ENCODE measurements at regions not wholly inside any gene's neighbourhood (a gene's known extent, or its start where the extent isn't known, plus 50 kb on each side); places are given as distances from the start of the nearest gene placed in this dataset.
"Not testable (repeated sequence)": the region's sequence is repeated elsewhere in the genome, so short reads cannot be mapped to it uniquely, and the experiment has no call there.

DNA sequence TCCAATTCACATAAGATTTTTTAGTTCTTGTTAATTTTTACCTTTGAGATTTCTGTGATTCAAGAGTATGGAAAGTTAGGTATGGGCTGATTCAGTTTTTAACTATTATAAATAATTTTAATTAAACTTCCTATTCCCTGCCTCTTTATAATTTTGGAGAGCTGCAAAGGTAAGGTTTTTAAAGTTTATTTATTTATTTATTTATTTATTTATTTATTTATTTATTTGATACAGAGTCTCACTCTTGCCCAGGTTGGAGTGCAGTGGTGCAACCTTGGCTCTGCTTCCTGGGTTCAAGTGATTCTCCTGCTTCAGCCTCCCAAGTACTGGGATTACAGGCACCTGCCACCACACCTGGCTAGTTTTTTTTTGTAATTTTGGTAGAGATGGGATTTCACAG, 215.5 kb upstream of the FIGN start:
- H3K4me1 Mint-ChIP-seq (ENCODE audit: low read depth), result no peaks in the 10 kb centered on the region
- H3K36me3 Mint-ChIP-seq (ENCODE audit: low read depth), result no peaks in the 10 kb centered on the region
- DNase-seq (no peak), ATAC-seq (no peak)
- POLR2A ChIA-PET, result no interaction called here
- no peak overlapping the region for H3K4me3 Mint-ChIP-seq
- H3K27ac Mint-ChIP-seq, result no peak overlapping the region
- H3K9me3 Mint-ChIP-seq (ENCODE audit: insufficient read depth), result peaks cover 3% of the 10 kb centered on the region
- no peaks in the 10 kb centered on the region for H3K27me3 Mint-ChIP-seq (ENCODE audit: low read depth)
- CTCF ChIA-PET, result no interaction called here

DNA sequence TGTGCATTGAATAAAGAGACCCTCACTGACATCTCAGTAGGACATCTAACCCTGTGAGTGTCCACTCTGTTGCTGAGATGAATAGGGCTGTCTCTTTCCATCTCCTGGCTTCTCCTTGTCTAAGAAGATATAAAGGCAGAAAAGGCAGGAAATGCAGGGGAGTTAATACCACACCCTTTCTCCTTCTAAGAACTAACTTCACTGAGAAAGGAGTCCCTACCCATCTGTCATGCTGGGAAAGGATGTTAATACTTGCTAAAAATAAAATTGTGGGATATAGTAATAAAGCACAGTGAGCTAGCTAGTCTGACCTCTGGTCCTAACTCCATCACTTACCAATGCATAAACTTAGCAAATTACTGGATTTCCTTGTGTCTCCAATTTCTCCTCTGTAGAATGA, 213.9 kb upstream of the FIGN start:
- H3K27me3 Mint-ChIP-seq (ENCODE audit: low read depth), result no peaks in the 10 kb centered on the region
- ChIA-PET CTCF (no interaction called here), POLR2A (no interaction called here)
- H3K4me1 Mint-ChIP-seq (ENCODE audit: low read depth), result no peaks in the 10 kb centered on the region
- no peak overlapping the region for H3K27ac Mint-ChIP-seq
- H3K9me3 Mint-ChIP-seq (ENCODE audit: insufficient read depth), result peaks cover 3% of the 10 kb centered on the region
- H3K36me3 Mint-ChIP-seq (ENCODE audit: low read depth), result no peaks in the 10 kb centered on the region
- no peak overlapping the region for H3K4me3 Mint-ChIP-seq
- DNase-seq (no peak), ATAC-seq (no peak)

DNA sequence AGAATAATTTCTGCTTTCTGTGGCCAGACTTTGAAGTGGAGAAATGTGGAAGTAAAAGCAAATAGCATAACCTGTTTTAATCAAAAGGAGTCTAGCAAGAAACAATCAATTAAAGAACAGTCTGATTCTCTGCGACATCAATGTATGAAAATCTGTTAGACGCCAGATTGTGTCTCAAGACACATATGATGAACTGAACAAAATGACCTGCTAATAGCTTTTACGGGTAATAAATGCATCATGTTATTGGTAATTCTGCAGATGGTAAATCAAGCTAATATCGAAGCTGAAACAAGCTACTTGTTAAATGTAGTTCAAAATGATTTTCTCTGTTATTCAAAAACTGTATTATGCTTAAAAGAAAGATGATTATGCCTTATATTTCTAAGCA, 208.5 kb upstream of the FIGN start:
- Mint-ChIP-seq H3K9me3 (ENCODE audit: insufficient read depth) (peaks cover 6% of the 10 kb centered on the region), H3K4me3 (no peak overlapping the region), H3K27ac (no peak overlapping the region), H3K4me1 (ENCODE audit: low read depth) (no peaks in the 10 kb centered on the region), H3K27me3 (ENCODE audit: low read depth) (no peaks in the 10 kb centered on the region), H3K36me3 (ENCODE audit: low read depth) (no peaks in the 10 kb centered on the region)
- DNase-seq, result no peak
- CTCF ChIA-PET, result no interaction called here
- POLR2A ChIA-PET, result no interaction called here
- ATAC-seq, result no peak

DNA sequence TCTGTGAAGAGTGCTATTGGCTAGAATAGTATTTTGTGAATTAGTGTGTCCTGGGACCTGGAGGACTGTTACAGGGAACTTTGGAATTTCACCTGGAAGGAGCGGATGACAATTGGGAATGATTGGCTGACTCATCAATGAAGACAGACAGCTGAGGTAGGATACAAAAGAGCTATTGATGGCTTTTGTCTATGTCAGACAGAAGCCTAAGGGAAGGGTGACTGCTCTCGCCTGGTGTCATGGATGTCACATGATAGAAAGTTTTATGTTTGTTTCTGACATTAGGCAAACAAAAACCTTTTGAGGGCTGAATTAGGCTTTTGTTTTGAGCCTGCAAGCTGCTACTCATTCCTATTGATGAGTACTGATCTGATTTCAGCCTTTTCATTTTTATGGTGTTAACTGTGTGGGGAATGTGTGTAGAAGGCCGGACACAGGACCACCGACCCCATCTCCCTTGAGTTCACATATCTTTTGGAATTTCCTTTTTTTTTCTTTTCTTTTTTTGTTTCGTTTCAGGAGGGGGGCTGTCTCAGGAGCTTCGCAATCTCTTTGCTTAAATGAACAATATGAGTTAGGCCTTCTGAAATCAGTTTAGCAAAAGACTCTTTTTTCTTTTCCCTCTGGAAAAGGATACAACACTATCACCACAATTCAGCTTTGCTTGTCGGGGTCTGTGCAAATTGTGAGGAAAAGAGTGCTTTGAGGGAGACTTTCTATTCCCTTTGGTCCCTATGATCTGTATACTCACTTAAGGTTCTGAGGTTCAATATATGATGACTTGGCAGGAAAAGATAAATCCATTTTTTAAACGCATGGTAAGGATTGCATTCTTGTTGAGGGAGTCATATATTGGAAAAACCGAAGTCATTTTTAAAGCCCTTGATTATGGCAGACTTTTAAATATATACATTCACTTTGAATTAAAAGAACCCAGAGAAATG, 207.9 kb upstream of the FIGN start:
- H3K4me1 Mint-ChIP-seq (ENCODE audit: low read depth), result no peaks in the 10 kb centered on the region
- DNase-seq (no peak), ATAC-seq (no peak)
- ChIA-PET POLR2A (no interaction called here), CTCF (no interaction called here)
- H3K27me3 Mint-ChIP-seq (ENCODE audit: low read depth), result no peaks in the 10 kb centered on the region
- no peaks in the 10 kb centered on the region for H3K36me3 Mint-ChIP-seq (ENCODE audit: low read depth)
- no peak overlapping the region for H3K4me3 Mint-ChIP-seq
- peaks cover 6% of the 10 kb centered on the region for H3K9me3 Mint-ChIP-seq (ENCODE audit: insufficient read depth)
- no peak overlapping the region for H3K27ac Mint-ChIP-seq

DNA sequence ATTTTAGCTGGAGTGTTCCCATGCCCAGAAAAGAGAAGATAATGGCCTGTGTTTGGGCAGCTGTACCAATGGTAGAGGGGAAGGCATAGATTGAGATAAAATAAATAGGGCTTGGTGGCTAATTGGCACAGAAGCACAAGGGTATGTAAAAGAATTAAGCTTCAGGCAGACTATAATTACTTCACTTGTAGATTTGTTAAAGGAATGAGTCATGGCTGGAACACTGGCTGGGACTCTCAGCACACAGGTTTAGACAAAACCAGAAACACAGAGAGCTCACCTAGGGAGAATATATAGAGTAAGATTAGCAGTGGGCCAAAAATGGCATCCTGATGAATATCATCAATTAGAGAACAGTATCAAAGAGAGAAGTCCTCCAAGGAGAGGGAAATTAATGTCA, 198.3 kb upstream of the FIGN start:
- no peaks in the 10 kb centered on the region for H3K9me3 Mint-ChIP-seq (ENCODE audit: insufficient read depth)
- CTCF ChIA-PET, result no interaction called here

DNA sequence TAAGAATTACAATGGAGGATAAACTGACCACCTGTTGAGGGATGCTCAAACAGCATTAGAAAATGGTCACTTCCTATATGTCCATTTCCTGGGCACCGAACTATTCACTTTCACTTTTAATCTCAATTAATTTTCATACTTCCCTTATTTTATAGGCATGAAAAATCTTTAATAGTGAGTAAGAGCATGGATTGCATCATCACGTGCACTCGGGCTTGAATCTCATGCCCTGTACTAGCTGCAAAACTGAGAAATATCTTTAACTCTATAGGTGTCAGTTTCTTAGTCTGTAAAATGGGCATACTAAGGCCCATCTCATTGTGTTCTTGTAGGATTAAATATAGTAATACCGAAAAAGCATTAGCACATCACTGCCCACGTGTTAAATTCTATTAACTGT, 183.9 kb upstream of the FIGN start:
- DNase-seq (no peak), ATAC-seq (no peak)
- CTCF ChIA-PET, result no interaction called here
- no peak overlapping the region for H3K4me3 Mint-ChIP-seq
- H3K36me3 Mint-ChIP-seq (ENCODE audit: low read depth), result no peaks in the 10 kb centered on the region
- H3K9me3 Mint-ChIP-seq (ENCODE audit: insufficient read depth), result peaks cover 5% of the 10 kb centered on the region
- POLR2A ChIA-PET, result no interaction called here
- H3K4me1 Mint-ChIP-seq (ENCODE audit: low read depth), result no peaks in the 10 kb centered on the region
- no peak overlapping the region for H3K27ac Mint-ChIP-seq
- H3K27me3 Mint-ChIP-seq (ENCODE audit: low read depth), result no peaks in the 10 kb centered on the region

More for the DNA sequence above, 198.3 kb upstream of the FIGN start:
- POLR2A ChIA-PET, result no interaction called here
- H3K4me1 Mint-ChIP-seq (ENCODE audit: low read depth), result no peaks in the 10 kb centered on the region
- no peak overlapping the region for H3K27ac Mint-ChIP-seq
- H3K4me3 Mint-ChIP-seq, result no peak overlapping the region
- ATAC-seq (no peak), DNase-seq (no peak)
- H3K27me3 Mint-ChIP-seq (ENCODE audit: low read depth), result no peaks in the 10 kb centered on the region
- no peaks in the 10 kb centered on the region for H3K36me3 Mint-ChIP-seq (ENCODE audit: low read depth)

DNA sequence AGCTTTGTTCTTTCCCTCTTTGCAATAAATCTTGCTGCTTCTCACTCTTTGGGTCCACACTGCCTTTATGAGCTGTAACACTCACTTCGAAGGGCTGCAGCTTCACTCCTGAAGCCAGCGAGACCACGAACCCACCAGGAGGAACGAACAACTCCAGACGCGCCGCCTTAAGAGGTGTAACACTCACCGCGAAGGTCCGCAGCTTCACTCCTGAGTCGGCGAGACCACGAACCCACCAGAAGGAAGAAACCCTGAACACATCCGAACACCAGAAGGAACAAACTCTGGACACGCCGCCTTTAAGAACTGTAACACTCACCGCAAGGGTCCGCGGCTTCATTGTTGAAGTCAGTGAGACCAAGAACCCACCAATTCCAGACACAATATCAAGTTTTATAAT, 178.7 kb upstream of the FIGN start:
- H3K36me3 Mint-ChIP-seq (ENCODE audit: low read depth); H3K4me1 Mint-ChIP-seq (ENCODE audit: low read depth); DNase-seq; H3K4me3 Mint-ChIP-seq; POLR2A ChIA-PET; ATAC-seq; H3K27me3 Mint-ChIP-seq (ENCODE audit: low read depth); H3K27ac Mint-ChIP-seq; CTCF ChIA-PET: not testable (repeated sequence)
- peaks cover 14% of the 10 kb centered on the region for H3K9me3 Mint-ChIP-seq (ENCODE audit: insufficient read depth)

DNA sequence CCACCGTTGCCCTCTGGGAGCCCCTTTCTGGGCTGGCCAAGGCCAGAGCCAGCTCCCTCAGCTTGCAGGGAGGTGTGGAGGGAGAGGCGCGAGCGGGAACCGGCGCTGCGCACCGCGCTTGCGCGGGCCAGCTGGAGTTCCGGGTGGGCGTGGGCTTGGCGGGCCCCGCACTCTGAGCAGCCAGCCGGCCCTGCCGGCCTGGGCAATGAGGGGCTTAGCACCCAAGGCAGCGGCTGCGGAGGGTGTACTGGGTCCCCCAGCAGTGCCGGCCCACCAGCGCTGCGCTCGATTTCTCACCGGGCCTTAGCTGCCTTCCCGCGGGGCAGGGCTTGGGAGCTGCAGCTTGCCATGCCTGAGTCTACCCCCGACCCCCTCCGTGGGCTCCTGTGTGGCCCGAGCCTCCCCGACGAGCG, 177.7 kb upstream of the FIGN start:
- H3K4me3 Mint-ChIP-seq; H3K27ac Mint-ChIP-seq; POLR2A ChIA-PET; ATAC-seq; H3K4me1 Mint-ChIP-seq (ENCODE audit: low read depth); H3K36me3 Mint-ChIP-seq (ENCODE audit: low read depth); H3K27me3 Mint-ChIP-seq (ENCODE audit: low read depth); DNase-seq; CTCF ChIA-PET: not testable (repeated sequence)
- peaks cover 14% of the 10 kb centered on the region for H3K9me3 Mint-ChIP-seq (ENCODE audit: insufficient read depth)

DNA sequence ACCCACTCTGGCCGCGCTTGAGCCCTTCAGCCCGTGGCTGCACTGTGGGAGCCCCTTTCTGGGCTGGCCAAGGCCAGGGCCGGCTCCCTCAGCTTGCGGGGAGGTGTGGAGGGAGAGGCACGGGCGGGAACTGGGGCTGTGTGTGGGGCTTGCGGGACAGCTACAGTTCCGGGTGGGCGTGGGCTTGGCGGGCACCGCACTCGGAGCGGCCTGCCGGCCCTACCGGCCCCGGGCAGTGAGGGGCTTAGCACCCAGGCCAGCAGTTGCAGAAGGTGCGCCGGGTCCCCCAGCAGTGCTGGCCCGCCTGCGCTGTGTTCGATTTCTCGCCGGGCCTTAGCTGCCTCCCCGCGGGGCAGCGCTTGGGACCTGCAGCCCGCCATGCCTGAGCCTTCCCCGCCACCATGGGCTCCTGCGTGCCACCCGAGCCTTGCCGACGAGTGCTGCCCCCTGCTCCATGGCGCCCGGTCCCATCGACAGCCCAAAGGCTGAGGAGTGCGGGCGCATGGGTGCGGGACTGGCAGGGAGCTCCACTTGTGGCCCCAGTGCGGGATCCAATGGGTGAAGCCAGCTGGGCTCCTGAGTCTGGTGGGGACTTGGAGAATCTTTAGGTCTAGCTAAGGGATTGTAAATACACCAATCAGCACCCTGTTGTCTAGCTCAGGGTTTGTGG, 173.7 kb upstream of the FIGN start:
- no peak for DNase-seq
- H3K27me3 Mint-ChIP-seq (ENCODE audit: low read depth), result no peaks in the 10 kb centered on the region

DNA sequence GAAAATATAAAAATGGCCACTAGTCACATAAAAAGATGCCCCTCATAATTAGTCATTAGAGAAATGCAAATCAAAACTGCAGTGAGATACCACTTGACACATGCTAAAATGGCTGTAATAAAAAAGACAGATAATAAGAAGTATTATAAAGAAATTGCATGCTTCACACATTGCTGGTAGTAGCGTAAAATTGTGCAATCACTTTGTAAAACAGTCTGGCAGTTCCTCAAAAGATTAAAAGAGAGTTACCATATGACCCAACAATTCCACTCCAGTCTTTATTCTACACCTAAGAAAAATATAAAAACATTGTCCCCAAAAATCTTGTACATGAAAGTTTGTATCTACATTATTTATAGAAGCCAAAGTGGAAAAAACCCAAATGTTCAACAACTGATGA, 170.6 kb upstream of the FIGN start:
- DNase-seq, result no peak
- Mint-ChIP-seq H3K36me3 (ENCODE audit: low read depth) (no peaks in the 10 kb centered on the region), H3K27me3 (ENCODE audit: low read depth) (no peaks in the 10 kb centered on the region), H3K27ac (no peak overlapping the region), H3K4me3 (no peak overlapping the region), H3K9me3 (ENCODE audit: insufficient read depth) (peaks cover 3% of the 10 kb centered on the region), H3K4me1 (ENCODE audit: low read depth) (no peaks in the 10 kb centered on the region)
- CTCF ChIA-PET, result no interaction called here
- POLR2A ChIA-PET, result no interaction called here
- ATAC-seq, result no peak

More for the DNA sequence above, 173.7 kb upstream of the FIGN start:
- Mint-ChIP-seq H3K4me1 (ENCODE audit: low read depth) (no peaks in the 10 kb centered on the region), H3K36me3 (ENCODE audit: low read depth) (no peaks in the 10 kb centered on the region), H3K27ac (no peak overlapping the region), H3K4me3 (no peak overlapping the region), H3K9me3 (ENCODE audit: insufficient read depth) (peaks cover 7% of the 10 kb centered on the region)
- no peak for ATAC-seq
- ChIA-PET CTCF (no interaction called here), POLR2A (no interaction called here)

DNA sequence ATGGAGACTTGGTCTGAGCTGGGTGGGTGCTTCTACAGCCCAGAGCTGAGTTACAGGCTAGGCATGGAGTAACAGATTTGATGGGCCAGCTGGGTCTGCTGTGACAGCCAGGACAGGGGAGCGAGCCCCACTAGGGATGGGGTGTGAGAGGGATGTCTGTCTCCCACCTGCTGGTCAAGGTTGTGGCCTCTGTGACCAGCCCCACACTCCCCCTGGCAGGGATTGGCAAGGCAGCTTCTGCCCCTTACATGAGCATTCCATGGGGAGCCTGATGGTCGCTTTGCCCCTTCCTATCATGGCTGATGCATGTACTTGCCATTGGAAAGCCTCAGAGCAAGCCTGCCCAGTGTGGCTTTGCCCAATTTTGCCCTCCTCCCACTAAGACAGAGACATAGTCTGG, 162.0 kb upstream of the FIGN start:
- no peak for ATAC-seq
- H3K27me3 Mint-ChIP-seq (ENCODE audit: low read depth), result no peaks in the 10 kb centered on the region
- peaks cover 35% of the 10 kb centered on the region for H3K9me3 Mint-ChIP-seq (ENCODE audit: insufficient read depth)
- no peak overlapping the region for H3K27ac Mint-ChIP-seq
- POLR2A ChIA-PET, result no interaction called here
- DNase-seq, result no peak
- no peaks in the 10 kb centered on the region for H3K36me3 Mint-ChIP-seq (ENCODE audit: low read depth)
- H3K4me3 Mint-ChIP-seq, result no peak overlapping the region
- no peaks in the 10 kb centered on the region for H3K4me1 Mint-ChIP-seq (ENCODE audit: low read depth)
- CTCF ChIA-PET, result no interaction called here

DNA sequence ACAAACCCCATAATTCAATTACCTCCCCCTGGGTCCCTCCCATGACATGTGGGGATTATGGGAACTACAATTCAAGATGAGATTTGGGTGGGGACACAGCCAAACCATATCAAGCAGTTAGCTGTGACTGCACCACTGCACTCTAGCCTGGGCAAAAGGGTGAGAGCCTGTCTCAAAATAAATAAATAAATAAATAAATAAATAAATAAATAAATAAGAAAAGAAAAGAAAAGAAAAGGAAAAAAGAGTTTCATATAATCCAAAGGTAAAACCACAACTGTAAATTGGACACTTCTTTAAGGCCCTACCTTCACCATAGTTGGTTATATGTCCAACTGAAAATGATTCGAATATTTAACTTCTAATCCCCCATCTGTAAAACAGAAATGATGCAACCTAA, 157.6 kb upstream of the FIGN start:
- H3K4me3 Mint-ChIP-seq; POLR2A ChIA-PET; H3K27me3 Mint-ChIP-seq (ENCODE audit: low read depth); H3K27ac Mint-ChIP-seq; ATAC-seq; CTCF ChIA-PET; H3K4me1 Mint-ChIP-seq (ENCODE audit: low read depth); DNase-seq; H3K36me3 Mint-ChIP-seq (ENCODE audit: low read depth): not testable (repeated sequence)
- H3K9me3 Mint-ChIP-seq (ENCODE audit: insufficient read depth), result peaks cover 23% of the 10 kb centered on the region
